SK-N-MC (cell line): ENCODE measurements at regions not wholly inside any gene's neighbourhood (a gene's known extent, or its start where the extent isn't known, plus 50 kb on each side); places are given as distances from the start of the nearest gene placed in this dataset.

Experiments
- DNase-seq: peaks from one replicate; pipeline ENCODE4 v3.0.0-alpha.2; 2011; ENCODE audit warnings: low read depth, low spot score
- H3K27ac ChIP-seq: fragments of 200-600 bp; sonication (generic); 2 replicates; pipeline ENCODE4 v1.5.1; 2016; ENCODE audit warnings: mixed run types
- H3K36me3 ChIP-seq: fragments of 200-600 bp; sonication (generic); 2 replicates; pipeline ENCODE4 v1.6.1; 2017; ENCODE audit warnings: antibody characterized with exemption, low read length, mixed read lengths; ENCODE audit not compliant: insufficient read depth
- H3K4me3 ChIP-seq: fragments of 200-600 bp; sonication (generic); 2 replicates; pipeline ENCODE4 v1.5.1; 2016
- H3K9ac ChIP-seq: fragments of 200-600 bp; sonication (generic); 2 replicates; pipeline ENCODE4 v1.8.0; 2017; ENCODE audit warnings: mixed run types, mixed read lengths; ENCODE audit not compliant: insufficient read length
- H3K9me3 ChIP-seq: fragments of 200-600 bp; sonication (generic); 2 replicates; pipeline ENCODE4 v1.6.1; 2017; ENCODE audit warnings: low read depth, mild to moderate bottlenecking, antibody characterized with exemption, low read length, moderate library complexity, mixed read lengths
- EZH2 ChIP-seq: fragments of 200-600 bp; sonication (generic); IDR thresholded peaks from one replicate; pipeline ENCODE4 v1.6.1; 2017; ENCODE audit warnings: antibody characterized with exemption
- FOXP2 ChIP-seq: optimal IDR thresholded peaks from 2 replicates; pipeline ENCODE3; 2011; ENCODE audit warnings: mild to moderate bottlenecking, moderate library complexity; ENCODE audit not compliant: insufficient read depth; ENCODE audit errors: extremely low read length, control extremely low read depth
- POLR2AphosphoS5 ChIP-seq: IDR thresholded peaks from 2 replicates; pipeline ENCODE4 v1.6.1; 2012; ENCODE audit warnings: mild to moderate bottlenecking, low read depth, low read length, borderline replicate concordance

GRCh38 chr7:41633690-41634089 is 69.2 kb downstream of the INHBA start:
- Histone ChIP-seq H3K9me3 (no peaks in the 10 kb centered on the region), H3K4me3 (no peak overlapping the region), H3K36me3 (no peaks in the 10 kb centered on the region), H3K9ac (no peak overlapping the region), H3K27ac (no peak overlapping the region)
- DNase-seq = no peak
- TF ChIP-seq FOXP2 = no peak
- no peak for TF ChIP-seq POLR2AphosphoS5
- no peak for TF ChIP-seq EZH2

DNA sequence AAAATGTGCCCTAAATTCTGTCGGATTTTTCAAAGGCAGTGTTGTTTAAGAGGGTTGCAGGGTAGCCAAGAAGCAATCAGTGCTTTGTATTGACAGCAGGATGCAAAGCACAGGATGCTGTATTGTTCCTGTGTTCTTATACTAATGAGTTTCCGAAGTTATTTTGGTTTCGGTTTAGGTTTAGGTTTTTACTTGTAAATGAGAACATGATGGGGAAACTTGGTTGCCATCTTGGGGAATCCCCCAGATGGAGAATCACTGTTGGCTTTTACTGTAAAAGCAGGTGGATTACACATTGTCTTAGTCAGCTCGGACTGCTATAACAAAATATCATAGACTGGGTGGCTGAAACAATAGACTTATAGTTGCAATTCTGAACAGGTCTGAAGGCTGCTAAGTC is 72.1 kb downstream of the INHBA start:
- Histone ChIP-seq H3K27ac (no peak overlapping the region), H3K9ac (no peak overlapping the region), H3K4me3 (no peak overlapping the region)

GRCh38 chr7:41629711-41630111 is 73.2 kb downstream of the INHBA start:
- no peak overlapping the region for H3K27ac ChIP-seq
- H3K36me3 ChIP-seq = no peaks in the 10 kb centered on the region
- no peak overlapping the region for H3K4me3 ChIP-seq
- no peak for DNase-seq
- no peak overlapping the region for H3K9ac ChIP-seq
- no peak for TF ChIP-seq FOXP2
- TF ChIP-seq EZH2 = no peak
- no peak for TF ChIP-seq POLR2AphosphoS5
- H3K9me3 ChIP-seq = no peaks in the 10 kb centered on the region

More for the DNA sequence above, 72.1 kb downstream of the INHBA start:
- TF ChIP-seq EZH2 (no peak), POLR2AphosphoS5 (no peak), FOXP2 (no peak)
- Histone ChIP-seq H3K36me3 (no peaks in the 10 kb centered on the region), H3K9me3 (no peaks in the 10 kb centered on the region)
- DNase-seq = no peak

- Histone ChIP-seq H3K9me3 (no peaks in the 10 kb centered on the region), H3K27ac (no peak overlapping the region), H3K36me3 (no peaks in the 10 kb centered on the region), H3K4me3 (no peak overlapping the region), H3K9ac (no peak overlapping the region)
- TF ChIP-seq POLR2AphosphoS5 (no peak), FOXP2 (no peak), EZH2 (no peak)
- no peak for DNase-seq
Observed at GRCh38 chr7:41628901-41629300, 74.0 kb downstream of the INHBA start.

GRCh38 chr7:41627645-41628298 is 75.1 kb downstream of the INHBA start:
- Histone ChIP-seq H3K36me3 (no peaks in the 10 kb centered on the region), H3K9ac (no peak overlapping the region), H3K27ac (no peak overlapping the region), H3K9me3 (no peaks in the 10 kb centered on the region), H3K4me3 (no peak overlapping the region)
- DNase-seq = no peak
- TF ChIP-seq POLR2AphosphoS5 (no peak), FOXP2 (no peak), EZH2 (no peak)

DNA sequence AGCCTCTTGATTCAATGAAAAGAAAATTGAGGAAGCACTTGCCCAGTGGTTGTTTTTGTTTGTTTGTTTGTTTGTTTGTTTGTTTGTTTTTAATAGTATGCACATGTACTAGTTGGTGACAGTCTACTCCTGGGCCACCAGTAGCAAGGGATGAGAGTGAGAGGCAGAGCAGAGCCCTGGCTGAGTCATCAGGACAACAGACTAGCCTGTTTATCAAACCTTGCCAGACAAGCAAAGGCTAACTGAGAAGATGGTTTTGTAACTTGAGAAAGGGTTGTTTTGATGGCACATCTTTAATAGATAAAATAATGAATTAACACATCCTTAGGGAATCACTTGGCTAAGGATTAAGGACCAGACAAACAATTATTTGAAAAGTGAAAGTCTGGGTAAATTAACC is 78.1 kb downstream of the INHBA start:
- no peaks in the 10 kb centered on the region for H3K9me3 ChIP-seq
- DNase-seq = no peak
- H3K9ac ChIP-seq = no peak overlapping the region
- H3K27ac ChIP-seq = no peak overlapping the region
- no peaks in the 10 kb centered on the region for H3K36me3 ChIP-seq
- TF ChIP-seq FOXP2 = no peak
- H3K4me3 ChIP-seq = no peak overlapping the region

GRCh38 chr7:41621953-41622831 is 80.7 kb downstream of the INHBA start:
- TF ChIP-seq POLR2AphosphoS5 = no peak
- Histone ChIP-seq H3K9ac (no peak overlapping the region), H3K4me3 (no peak overlapping the region), H3K27ac (no peak overlapping the region), H3K36me3 (no peaks in the 10 kb centered on the region), H3K9me3 (no peaks in the 10 kb centered on the region)
- DNase-seq = no peak

DNA sequence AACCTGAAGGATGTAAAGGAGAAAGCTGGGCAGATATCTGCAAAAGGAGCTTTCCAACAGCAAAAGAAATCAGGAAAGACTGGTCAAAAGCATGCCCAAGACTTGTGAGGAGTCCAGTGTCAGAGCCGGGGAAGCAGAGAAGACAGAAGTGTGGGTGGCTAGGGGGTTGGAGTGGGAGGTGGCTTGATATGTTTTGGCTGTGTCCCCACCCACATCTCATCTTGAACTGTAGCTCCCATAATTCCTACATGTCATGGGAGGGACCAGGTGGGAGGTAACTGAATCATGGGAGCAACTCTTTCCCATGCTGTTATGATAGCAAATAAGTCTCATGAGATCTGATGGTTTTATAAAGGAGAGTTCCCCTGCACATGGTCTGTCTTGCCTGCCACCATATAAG is 84.9 kb downstream of the INHBA start:
- Histone ChIP-seq H3K9ac (no peak overlapping the region), H3K4me3 (no peak overlapping the region), H3K36me3 (no peaks in the 10 kb centered on the region), H3K9me3 (no peaks in the 10 kb centered on the region), H3K27ac (no peak overlapping the region)
- TF ChIP-seq POLR2AphosphoS5 (no peak), FOXP2 (no peak), EZH2 (no peak)
- DNase-seq = no peak
